ENCODE measurements at regions not wholly inside any gene's neighbourhood (a gene's known extent, or its start where the extent isn't known, plus 50 kb on each side); places are given as distances from the start of the nearest gene placed in this dataset.

DNA sequence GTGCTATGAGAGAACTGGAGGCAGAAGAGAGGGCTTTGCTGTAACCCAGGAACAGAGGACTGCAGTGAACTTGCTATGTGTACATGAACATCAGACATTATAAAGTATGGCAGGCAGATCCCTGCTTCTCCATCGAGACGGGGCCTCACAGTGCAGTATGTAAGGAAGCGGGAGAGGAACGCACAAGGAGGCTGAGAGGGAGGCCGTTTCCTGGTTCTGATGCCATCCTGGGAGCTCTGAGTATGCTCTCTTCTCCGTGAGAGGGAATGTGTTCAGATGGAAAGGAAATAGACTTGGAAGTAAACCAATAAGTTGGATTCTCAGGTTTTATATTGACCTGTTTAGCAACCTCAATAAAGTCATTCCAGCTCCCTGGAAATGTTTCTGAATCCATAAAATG is 101.8 kb downstream of the ALDH8A1 start:
- no peak overlapping the region for H4K12ac ChIP-seq (ENCODE audit: low read depth, low read length)
- H3K23ac ChIP-seq (ENCODE audit: low read length), result no peak overlapping the region
- H2AFZ ChIP-seq (ENCODE audit: insufficient read depth, low read length, poor library complexity), result no peak overlapping the region
- H3K27me3 ChIP-seq (ENCODE audit: insufficient read depth, low read length), result no peaks in the 10 kb centered on the region
- DNase-seq, result no peak
- H2BK5ac ChIP-seq (ENCODE audit: low read depth, low read length, poor library complexity), result no peak overlapping the region
- no peak overlapping the region for H2AK5ac ChIP-seq (ENCODE audit: low read length)
- H2BK12ac ChIP-seq (ENCODE audit: low read length), result no peak overlapping the region
- no peaks in the 10 kb centered on the region for H3K9me3 ChIP-seq (ENCODE audit: insufficient read depth, low read depth, low read length)
- no peaks in the 10 kb centered on the region for H3K36me3 ChIP-seq (ENCODE audit: control insufficient read depth in 1 of 2, insufficient read depth in 2 of 2, low read length in 2 of 2)
- no peaks in the 10 kb centered on the region for H3K79me2 ChIP-seq (ENCODE audit: control insufficient read depth, insufficient read depth, low read length, poor library complexity)
- no peak overlapping the region for H4K91ac ChIP-seq (ENCODE audit: low read depth, low read length)
- H3K79me1 ChIP-seq (ENCODE audit: low read length), result no peaks in the 10 kb centered on the region
- no peak overlapping the region for H2BK120ac ChIP-seq (ENCODE audit: insufficient read depth, low read length, poor library complexity)
- H3K4me2 ChIP-seq (ENCODE audit: low read length), result no peak overlapping the region
- H3K9ac ChIP-seq (ENCODE audit: low read length), result no peak overlapping the region
- no peak overlapping the region for H3K4me3 ChIP-seq (ENCODE audit: low read depth, low read length)
- no peak overlapping the region for H3K18ac ChIP-seq (ENCODE audit: low read length)
- H3K14ac ChIP-seq (ENCODE audit: low read length), result no peak overlapping the region
- no peak overlapping the region for H4K8ac ChIP-seq (ENCODE audit: low read depth, low read length)
- no peak overlapping the region for H3K4ac ChIP-seq (ENCODE audit: low read depth, low read length)
- H3K27ac ChIP-seq (ENCODE audit: low read depth, low read length), result no peak overlapping the region
- WGBS (ENCODE audit: extremely low coverage, insufficient coverage, insufficient read length), result no CpG with 5 or more reads among the region's 6 CpGs
- no peaks in the 10 kb centered on the region for H3K4me1 ChIP-seq (ENCODE audit: control insufficient read depth in 1 of 2, insufficient read depth in 2 of 2, low read length in 2 of 2)

DNA sequence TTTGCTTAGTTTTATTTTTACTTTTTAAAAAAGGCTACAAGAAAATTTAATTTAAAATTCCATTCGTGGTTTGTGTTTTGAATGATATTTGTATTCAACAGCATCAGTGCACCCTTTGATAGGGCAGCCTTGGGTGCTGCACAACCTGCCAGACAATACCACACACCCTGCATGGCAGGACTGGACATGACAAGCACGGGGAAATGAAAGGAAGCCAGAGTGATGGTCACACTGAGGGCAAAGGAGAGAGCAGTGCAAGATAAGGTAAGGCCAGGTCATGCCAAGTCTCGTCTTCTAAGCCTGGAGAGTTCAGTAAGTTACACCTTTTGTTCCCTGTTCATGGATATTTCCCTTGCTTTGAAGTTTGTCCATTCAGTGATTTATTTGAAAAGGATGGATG is 103.0 kb downstream of the ALDH8A1 start:
- Histone ChIP-seq H3K18ac (ENCODE audit: low read length) (no peak overlapping the region), H3K79me2 (ENCODE audit: control insufficient read depth, insufficient read depth, low read length, poor library complexity) (no peaks in the 10 kb centered on the region), H3K4me1 (ENCODE audit: control insufficient read depth in 1 of 2, insufficient read depth in 2 of 2, low read length in 2 of 2) (no peaks in the 10 kb centered on the region), H4K8ac (ENCODE audit: low read depth, low read length) (no peak overlapping the region), H2AK5ac (ENCODE audit: low read length) (no peak overlapping the region), H3K14ac (ENCODE audit: low read length) (no peak overlapping the region), H2BK120ac (ENCODE audit: insufficient read depth, low read length, poor library complexity) (no peak overlapping the region), H3K36me3 (ENCODE audit: control insufficient read depth in 1 of 2, insufficient read depth in 2 of 2, low read length in 2 of 2) (no peaks in the 10 kb centered on the region), H2BK5ac (ENCODE audit: low read depth, low read length, poor library complexity) (no peak overlapping the region), H3K79me1 (ENCODE audit: low read length) (no peaks in the 10 kb centered on the region), H3K9me3 (ENCODE audit: insufficient read depth, low read depth, low read length) (no peaks in the 10 kb centered on the region), H3K4ac (ENCODE audit: low read depth, low read length) (no peak overlapping the region), H3K27ac (ENCODE audit: low read depth, low read length) (no peak overlapping the region), H4K91ac (ENCODE audit: low read depth, low read length) (no peak overlapping the region), H3K23ac (ENCODE audit: low read length) (no peak overlapping the region), H4K12ac (ENCODE audit: low read depth, low read length) (no peak overlapping the region), H3K4me3 (ENCODE audit: low read depth, low read length) (no peak overlapping the region), H3K4me2 (ENCODE audit: low read length) (no peak overlapping the region), H2AFZ (ENCODE audit: insufficient read depth, low read length, poor library complexity) (no peak overlapping the region), H3K27me3 (ENCODE audit: insufficient read depth, low read length) (no peaks in the 10 kb centered on the region), H2BK12ac (ENCODE audit: low read length) (no peak overlapping the region), H3K9ac (ENCODE audit: low read length) (no peak overlapping the region)
- WGBS (ENCODE audit: extremely low coverage, insufficient coverage, insufficient read length), result no CpG with 5 or more reads among the region's 3 CpGs
- DNase-seq, result no peak

DNA sequence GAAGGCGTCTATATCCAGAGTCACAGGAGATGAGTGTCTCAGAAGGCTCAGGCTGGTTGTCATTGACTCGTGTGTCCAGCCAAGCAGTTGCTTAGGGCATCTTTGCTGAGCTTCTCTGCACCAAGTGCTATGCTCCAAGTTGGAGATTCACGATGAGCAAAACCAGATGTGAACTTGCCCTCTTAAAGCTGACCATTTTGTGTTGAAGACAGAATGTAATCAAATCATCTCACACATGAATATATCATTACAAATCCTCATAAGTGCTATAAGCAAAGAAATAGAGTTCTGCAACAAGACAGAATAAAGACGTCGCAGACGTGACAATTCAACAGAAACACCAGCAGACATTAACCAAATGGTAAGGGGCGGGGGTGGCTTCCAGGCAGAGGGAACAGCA is 103.9 kb downstream of the ALDH8A1 start:
- no peaks in the 10 kb centered on the region for H3K27me3 ChIP-seq (ENCODE audit: insufficient read depth, low read length)
- no peak overlapping the region for H2AFZ ChIP-seq (ENCODE audit: insufficient read depth, low read length, poor library complexity)
- no peak overlapping the region for H2BK5ac ChIP-seq (ENCODE audit: low read depth, low read length, poor library complexity)
- H3K79me2 ChIP-seq (ENCODE audit: control insufficient read depth, insufficient read depth, low read length, poor library complexity), result no peaks in the 10 kb centered on the region
- H3K4ac ChIP-seq (ENCODE audit: low read depth, low read length), result no peak overlapping the region
- no peak overlapping the region for H3K9ac ChIP-seq (ENCODE audit: low read length)
- no peak overlapping the region for H2BK12ac ChIP-seq (ENCODE audit: low read length)
- no CpG with 5 or more reads among the region's 7 CpGs for WGBS (ENCODE audit: extremely low coverage, insufficient coverage, insufficient read length)
- no peak for DNase-seq
- no peak overlapping the region for H3K18ac ChIP-seq (ENCODE audit: low read length)
- H2BK120ac ChIP-seq (ENCODE audit: insufficient read depth, low read length, poor library complexity), result no peak overlapping the region
- H3K4me2 ChIP-seq (ENCODE audit: low read length), result no peak overlapping the region
- H2AK5ac ChIP-seq (ENCODE audit: low read length), result no peak overlapping the region
- H3K27ac ChIP-seq (ENCODE audit: low read depth, low read length), result no peak overlapping the region
- no peak overlapping the region for H4K12ac ChIP-seq (ENCODE audit: low read depth, low read length)
- H4K8ac ChIP-seq (ENCODE audit: low read depth, low read length), result no peak overlapping the region
- no peaks in the 10 kb centered on the region for H3K36me3 ChIP-seq (ENCODE audit: control insufficient read depth in 1 of 2, insufficient read depth in 2 of 2, low read length in 2 of 2)
- no peaks in the 10 kb centered on the region for H3K4me1 ChIP-seq (ENCODE audit: control insufficient read depth in 1 of 2, insufficient read depth in 2 of 2, low read length in 2 of 2)
- H3K9me3 ChIP-seq (ENCODE audit: insufficient read depth, low read depth, low read length), result no peaks in the 10 kb centered on the region
- no peak overlapping the region for H3K23ac ChIP-seq (ENCODE audit: low read length)
- H3K14ac ChIP-seq (ENCODE audit: low read length), result no peak overlapping the region
- no peak overlapping the region for H4K91ac ChIP-seq (ENCODE audit: low read depth, low read length)
- H3K4me3 ChIP-seq (ENCODE audit: low read depth, low read length), result no peak overlapping the region
- no peaks in the 10 kb centered on the region for H3K79me1 ChIP-seq (ENCODE audit: low read length)

DNA sequence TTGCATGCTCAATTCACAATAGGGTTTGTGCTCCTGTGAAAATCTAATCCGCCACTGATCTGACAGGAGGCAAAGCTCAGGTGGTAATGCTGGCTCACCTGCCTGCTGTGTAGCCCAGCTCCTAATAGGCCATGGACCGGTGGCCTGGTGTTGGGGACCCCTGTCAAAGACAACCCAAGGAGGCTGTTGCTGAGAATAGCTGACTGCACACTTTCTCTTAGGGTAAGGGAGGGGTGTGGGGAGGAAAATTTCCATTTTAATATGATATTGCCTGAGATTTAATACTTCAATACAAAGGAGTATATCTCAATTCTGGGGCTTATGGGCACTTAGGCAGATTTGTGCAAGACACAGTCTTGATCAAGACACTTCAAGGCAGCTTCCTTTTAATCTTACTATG is 105.8 kb downstream of the ALDH8A1 start:
- Histone ChIP-seq H3K18ac (ENCODE audit: low read length) (no peak overlapping the region), H3K14ac (ENCODE audit: low read length) (no peak overlapping the region), H3K4me1 (ENCODE audit: control insufficient read depth in 1 of 2, insufficient read depth in 2 of 2, low read length in 2 of 2) (no peaks in the 10 kb centered on the region), H4K12ac (ENCODE audit: low read depth, low read length) (no peak overlapping the region), H4K8ac (ENCODE audit: low read depth, low read length) (no peak overlapping the region), H3K27me3 (ENCODE audit: insufficient read depth, low read length) (no peaks in the 10 kb centered on the region), H3K79me2 (ENCODE audit: control insufficient read depth, insufficient read depth, low read length, poor library complexity) (no peaks in the 10 kb centered on the region), H3K27ac (ENCODE audit: low read depth, low read length) (no peak overlapping the region), H3K9me3 (ENCODE audit: insufficient read depth, low read depth, low read length) (no peaks in the 10 kb centered on the region), H3K4me3 (ENCODE audit: low read depth, low read length) (no peak overlapping the region), H3K36me3 (ENCODE audit: control insufficient read depth in 1 of 2, insufficient read depth in 2 of 2, low read length in 2 of 2) (no peaks in the 10 kb centered on the region), H3K9ac (ENCODE audit: low read length) (no peak overlapping the region), H2AFZ (ENCODE audit: insufficient read depth, low read length, poor library complexity) (no peak overlapping the region), H3K4ac (ENCODE audit: low read depth, low read length) (no peak overlapping the region), H2BK5ac (ENCODE audit: low read depth, low read length, poor library complexity) (no peak overlapping the region), H2BK120ac (ENCODE audit: insufficient read depth, low read length, poor library complexity) (no peak overlapping the region), H2BK12ac (ENCODE audit: low read length) (no peak overlapping the region), H3K79me1 (ENCODE audit: low read length) (no peaks in the 10 kb centered on the region), H3K4me2 (ENCODE audit: low read length) (no peak overlapping the region), H3K23ac (ENCODE audit: low read length) (no peak overlapping the region), H2AK5ac (ENCODE audit: low read length) (no peak overlapping the region), H4K91ac (ENCODE audit: low read depth, low read length) (no peak overlapping the region)
- no CpG with 5 or more reads among the region's 2 CpGs for WGBS (ENCODE audit: extremely low coverage, insufficient coverage, insufficient read length)
- no peak for DNase-seq
